ENCODE measurements at regions not wholly inside any gene's neighbourhood (a gene's known extent, or its start where the extent isn't known, plus 50 kb on each side); places are given as distances from the start of the nearest gene placed in this dataset.
A peak's percentile ranks its signal among the peaks of the same experiment; 100 is the strongest.

DNA sequence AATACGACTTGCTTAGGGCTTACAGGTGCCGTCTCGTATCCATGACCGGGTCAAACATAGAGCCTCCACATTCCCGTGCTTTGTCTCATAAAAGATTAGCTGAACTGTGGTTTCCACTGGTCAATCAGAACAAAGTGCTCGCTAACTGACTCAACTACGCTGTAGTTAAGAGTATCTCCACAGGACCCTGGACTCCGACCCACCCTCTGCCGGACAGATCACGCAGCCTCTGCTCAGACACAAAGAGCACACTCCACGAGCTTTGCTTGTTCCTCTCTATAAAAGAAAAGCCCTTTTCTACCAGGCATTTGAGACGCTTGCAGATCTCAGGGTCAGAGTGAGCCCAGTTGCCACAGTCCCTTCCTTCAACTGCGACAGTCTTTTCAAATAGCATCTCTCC lies 298.7 kb upstream of the CDH4 start:
- H3K27me3 Mint-ChIP-seq (ENCODE audit: insufficient read depth, low read depth): peaks cover 9% of the 10 kb centered on the region
- Histone ChIP-seq H3K4me2 (no peak overlapping the region), H3K9ac (no peak overlapping the region), H3K27ac (no peak overlapping the region), H3F3A (ENCODE audit: low read depth) (no peaks in the 10 kb centered on the region), H2AFZ (replicated peaks) (no peak overlapping the region), H3K79me2 (ENCODE audit: low read depth) (no peaks in the 10 kb centered on the region), H3K9me3 (ENCODE audit: low read depth) (no peaks in the 10 kb centered on the region), H3K36me3 (no peaks in the 10 kb centered on the region), H3K4me3 (no peak overlapping the region), H4K20me1 (ENCODE audit: low read depth) (no peaks in the 10 kb centered on the region), H3K4me1 (no peaks in the 10 kb centered on the region), H3K27me3 (peaks cover 24% of the 10 kb centered on the region)
- no peaks in the 10 kb centered on the region for H3K36me3 Mint-ChIP-seq
- no peak overlapping the region for H3K27ac Mint-ChIP-seq
- no peaks in the 10 kb centered on the region for H3K9me3 Mint-ChIP-seq
- H3K4me3 Mint-ChIP-seq: no peak overlapping the region
- TF ChIP-seq EZH2phosphoT487 (IDR thresholded peaks at IDR 0.05) (no peak), CTCF (IDR thresholded peaks at IDR 0.05) (no peak), EZH2 (IDR thresholded peaks at IDR 0.05) (no peak)
- H3K4me1 Mint-ChIP-seq: peaks cover 20% of the 10 kb centered on the region
- DNase-seq (ENCODE audit: low spot score): peak; percentile 45

GRCh38 chr20:60955706-60956105 lies 296.4 kb upstream of the CDH4 start:
- TF ChIP-seq EZH2 (IDR thresholded peaks at IDR 0.05) (no peak), EZH2phosphoT487 (IDR thresholded peaks at IDR 0.05) (no peak), CTCF (IDR thresholded peaks at IDR 0.05) (no peak)
- peaks cover 11% of the 10 kb centered on the region for H3K27me3 Mint-ChIP-seq (ENCODE audit: insufficient read depth, low read depth)
- H2AFZ ChIP-seq (replicated peaks): no peak overlapping the region
- no peaks in the 10 kb centered on the region for H3K36me3 ChIP-seq
- H3K27ac ChIP-seq: no peak overlapping the region
- no peak overlapping the region for H3K9ac ChIP-seq
- H3K36me3 Mint-ChIP-seq: no peaks in the 10 kb centered on the region
- no peaks in the 10 kb centered on the region for H3K9me3 Mint-ChIP-seq
- H3K4me3 ChIP-seq: no peak overlapping the region
- no peaks in the 10 kb centered on the region for H3K79me2 ChIP-seq (ENCODE audit: low read depth)
- no peaks in the 10 kb centered on the region for H4K20me1 ChIP-seq (ENCODE audit: low read depth)
- no peak overlapping the region for H3K27ac Mint-ChIP-seq
- peaks cover 25% of the 10 kb centered on the region for H3K27me3 ChIP-seq
- H3K4me1 ChIP-seq: no peaks in the 10 kb centered on the region
- H3K4me1 Mint-ChIP-seq: peaks cover 13% of the 10 kb centered on the region
- DNase-seq (ENCODE audit: low spot score): no peak
- H3K4me3 Mint-ChIP-seq: no peak overlapping the region
- H3K9me3 ChIP-seq (ENCODE audit: low read depth): no peaks in the 10 kb centered on the region
- H3K4me2 ChIP-seq: no peak overlapping the region
- no peaks in the 10 kb centered on the region for H3F3A ChIP-seq (ENCODE audit: low read depth)

DNA sequence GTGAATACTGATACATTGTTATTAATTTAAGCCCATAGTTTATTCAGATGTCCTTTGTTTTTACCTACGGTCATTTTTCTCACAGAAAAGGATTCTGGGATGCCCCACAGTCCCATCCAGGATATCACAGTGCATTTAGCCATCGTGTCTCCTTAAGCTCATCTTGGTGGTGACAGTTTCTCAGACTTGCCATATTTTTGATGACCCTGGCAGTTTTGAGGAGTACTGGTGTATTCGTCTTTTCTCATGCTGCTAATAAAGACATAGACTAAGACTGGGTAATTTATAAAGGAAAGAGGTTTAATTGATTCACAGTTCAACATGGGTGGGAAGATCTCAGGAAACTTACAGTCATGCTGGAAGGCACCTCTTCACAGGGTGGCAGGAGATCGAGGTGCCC lies 295.9 kb upstream of the CDH4 start:
- peaks cover 25% of the 10 kb centered on the region for H3K27me3 ChIP-seq
- no peaks in the 10 kb centered on the region for H3K4me1 ChIP-seq
- H4K20me1 ChIP-seq (ENCODE audit: low read depth): no peaks in the 10 kb centered on the region
- H3K27ac ChIP-seq: no peak overlapping the region
- no peak overlapping the region for H3K4me3 ChIP-seq
- no peaks in the 10 kb centered on the region for H3K9me3 ChIP-seq (ENCODE audit: low read depth)
- H3K4me3 Mint-ChIP-seq: no peak overlapping the region
- no peaks in the 10 kb centered on the region for H3K9me3 Mint-ChIP-seq
- TF ChIP-seq EZH2phosphoT487 (IDR thresholded peaks at IDR 0.05) (no peak), EZH2 (IDR thresholded peaks at IDR 0.05) (no peak), CTCF (IDR thresholded peaks at IDR 0.05) (no peak)
- no peaks in the 10 kb centered on the region for H3K36me3 Mint-ChIP-seq
- no peaks in the 10 kb centered on the region for H3K36me3 ChIP-seq
- H2AFZ ChIP-seq (replicated peaks): no peak overlapping the region
- no peak overlapping the region for H3K27ac Mint-ChIP-seq
- H3F3A ChIP-seq (ENCODE audit: low read depth): no peaks in the 10 kb centered on the region
- no peak overlapping the region for H3K9ac ChIP-seq
- H3K4me1 Mint-ChIP-seq: peaks cover 9% of the 10 kb centered on the region
- peaks cover 12% of the 10 kb centered on the region for H3K27me3 Mint-ChIP-seq (ENCODE audit: insufficient read depth, low read depth)
- no peak overlapping the region for H3K4me2 ChIP-seq
- no peaks in the 10 kb centered on the region for H3K79me2 ChIP-seq (ENCODE audit: low read depth)
- no peak for DNase-seq (ENCODE audit: low spot score)
